ENCODE measurements at regions not wholly inside any gene's neighbourhood (a gene's known extent, or its start where the extent isn't known, plus 50 kb on each side); places are given as distances from the start of the nearest gene placed in this dataset.
"Not testable (repeated sequence)": the region's sequence is repeated elsewhere in the genome, so short reads cannot be mapped to it uniquely, and the experiment has no call there.

- no peaks in the 10 kb centered on the region for H3K27me3 ChIP-seq
- no peak for DNase-seq
- intact Hi-C loops (cut with DNase I), result no loop called here
- H3K27ac ChIP-seq, result no peak overlapping the region
- no peaks in the 10 kb centered on the region for H3K9me3 ChIP-seq (replicated peaks in 1 of 3)
- TF ChIP-seq POLR2A (IDR thresholded peaks at IDR 0.05) (no peak), CTCF (IDR thresholded peaks at IDR 0.05) (no peak)
- no peak overlapping the region for H3K4me3 ChIP-seq
- H3K36me3 ChIP-seq (replicated peaks in 1 of 2), result no peaks in the 10 kb centered on the region
- WGBS, 4 donors, result 80 to 90% (median 86%) methylated on average over 2 of the region's 2 CpGs
- no peaks in the 10 kb centered on the region for H3K4me1 ChIP-seq (replicated peaks in 1 of 2)
Observed at GRCh38 chr2:39834426-39834825, 55.4 kb upstream of the THUMPD2 start.

- H3K9me3 ChIP-seq (replicated peaks in 1 of 3); H3K27ac ChIP-seq; intact Hi-C loops (cut with DNase I); H3K36me3 ChIP-seq (replicated peaks in 1 of 2); H3K27me3 ChIP-seq; H3K4me3 ChIP-seq; DNase-seq; H3K4me1 ChIP-seq (replicated peaks in 1 of 2): not testable (repeated sequence)
- 77 to 96% (median 82%) methylated on average over 3 to 4 of the region's 4 CpGs for WGBS, 4 donors
Observed at GRCh38 chr2:39830610-39831009, 51.6 kb upstream of the THUMPD2 start.

Data from adrenal gland (tissue), 9 donors.